Activated CD8-positive, alpha-beta T cell treated with anti-CD3 and anti-CD28 coated beads for 36 hours (primary cell): ENCODE measurements at regions not wholly inside any gene's neighbourhood (a gene's known extent, or its start where the extent isn't known, plus 50 kb on each side); places are given as distances from the start of the nearest gene placed in this dataset.
"Not testable (repeated sequence)": the region's sequence is repeated elsewhere in the genome, so short reads cannot be mapped to it uniquely, and the experiment has no call there.

Experiments used
- ATAC-seq: fragments of 200-7000 bp; cut with Tn5 transposase; one replicate; pipeline ENCODE4 v1.10.0; 2021; ENCODE audit warnings: mild to moderate bottlenecking, moderate library complexity
- CTCF ChIA-PET: fragments of 350-600 bp; sonication (Branson Sonifier 250); formaldehyde crosslinking; loops from one replicate; lab custom pipeline; 2021; ENCODE audit warnings: antibody characterized with exemption; lab: Charles Lee
- POLR2A ChIA-PET: fragments of 350-600 bp; sonication (Branson Sonifier 250); formaldehyde crosslinking; loops from one replicate; lab custom pipeline; 2021; ENCODE audit warnings: antibody characterized with exemption; lab: Charles Lee
- DNase-seq: peaks from one replicate; pipeline ENCODE4 v3.0.0-alpha.2; 2020
- H3K27ac Mint-ChIP-seq: one replicate; pipeline ENCODE4 v1.8.0; 2021; ENCODE audit warnings: mild to moderate bottlenecking, mixed read lengths
- H3K27me3 Mint-ChIP-seq: one replicate; pipeline ENCODE4 v1.8.0; 2021; ENCODE audit warnings: mixed read lengths
- H3K36me3 Mint-ChIP-seq: one replicate; pipeline ENCODE4 v1.8.0; 2021; ENCODE audit warnings: low read depth, mixed read lengths
- H3K4me1 Mint-ChIP-seq: one replicate; pipeline ENCODE4 v1.8.0; 2021; ENCODE audit warnings: low read depth, mixed read lengths
- H3K4me3 Mint-ChIP-seq: one replicate; pipeline ENCODE4 v1.8.0; 2021; ENCODE audit warnings: mild to moderate bottlenecking, moderate library complexity, mixed read lengths
- H3K9me3 Mint-ChIP-seq: one replicate; pipeline ENCODE4 v1.8.0; 2021; ENCODE audit warnings: mixed read lengths
- intact Hi-C: fragments of 100-400 bp; cut with micrococcal nuclease; formaldehyde crosslinking; loops from one replicate; pipeline ENCODE4 v1.10.0; 2022
- TF ChIP-seq, protein P1 (sequence below): fragments of 200-600 bp; IDR thresholded peaks from one replicate; pipeline ENCODE4 v1.8.0; 2022; ENCODE audit warnings: antibody characterized with exemption, mild to moderate bottlenecking

DNA sequence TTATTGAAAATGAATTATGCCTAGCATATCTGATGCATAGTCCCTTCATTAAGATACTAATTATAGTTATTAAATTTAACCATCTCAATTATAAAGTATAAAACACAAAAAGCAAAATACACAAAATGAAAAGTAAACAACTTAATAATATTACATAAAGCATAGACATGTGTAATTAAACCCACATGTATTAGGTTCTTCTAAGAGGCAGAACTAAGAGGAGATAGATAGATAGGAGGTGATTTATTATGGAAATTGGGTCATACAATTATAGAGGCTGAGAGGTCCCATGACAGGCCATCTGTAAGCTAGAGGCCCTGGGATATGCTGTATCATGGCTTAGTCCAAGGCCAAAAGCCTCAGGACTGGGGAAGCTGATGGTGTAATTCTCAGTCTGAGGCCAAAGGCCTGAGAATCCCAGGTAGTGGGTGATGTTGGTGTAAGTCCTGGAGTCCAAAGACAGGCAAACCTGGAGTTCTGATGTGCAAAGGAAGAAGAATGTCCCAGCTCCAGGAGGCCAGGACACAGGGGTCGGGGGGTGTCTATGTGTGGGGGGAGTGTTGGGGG lies 953.3 kb downstream of the TRHDE start:
- H3K27me3 Mint-ChIP-seq: no peaks in the 10 kb centered on the region
- ChIA-PET POLR2A (no interaction called here), CTCF (no interaction called here)
- H3K27ac Mint-ChIP-seq: no peak overlapping the region
- H3K9me3 Mint-ChIP-seq: peaks cover 4% of the 10 kb centered on the region
- DNase-seq: no peak
- TF ChIP-seq, protein P1, sequence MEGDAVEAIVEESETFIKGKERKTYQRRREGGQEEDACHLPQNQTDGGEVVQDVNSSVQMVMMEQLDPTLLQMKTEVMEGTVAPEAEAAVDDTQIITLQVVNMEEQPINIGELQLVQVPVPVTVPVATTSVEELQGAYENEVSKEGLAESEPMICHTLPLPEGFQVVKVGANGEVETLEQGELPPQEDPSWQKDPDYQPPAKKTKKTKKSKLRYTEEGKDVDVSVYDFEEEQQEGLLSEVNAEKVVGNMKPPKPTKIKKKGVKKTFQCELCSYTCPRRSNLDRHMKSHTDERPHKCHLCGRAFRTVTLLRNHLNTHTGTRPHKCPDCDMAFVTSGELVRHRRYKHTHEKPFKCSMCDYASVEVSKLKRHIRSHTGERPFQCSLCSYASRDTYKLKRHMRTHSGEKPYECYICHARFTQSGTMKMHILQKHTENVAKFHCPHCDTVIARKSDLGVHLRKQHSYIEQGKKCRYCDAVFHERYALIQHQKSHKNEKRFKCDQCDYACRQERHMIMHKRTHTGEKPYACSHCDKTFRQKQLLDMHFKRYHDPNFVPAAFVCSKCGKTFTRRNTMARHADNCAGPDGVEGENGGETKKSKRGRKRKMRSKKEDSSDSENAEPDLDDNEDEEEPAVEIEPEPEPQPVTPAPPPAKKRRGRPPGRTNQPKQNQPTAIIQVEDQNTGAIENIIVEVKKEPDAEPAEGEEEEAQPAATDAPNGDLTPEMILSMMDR: no peak
- ATAC-seq: no peak
- no peaks in the 10 kb centered on the region for H3K4me1 Mint-ChIP-seq
- H3K4me3 Mint-ChIP-seq: no peak overlapping the region
- intact Hi-C loops: no loop called here
- no peaks in the 10 kb centered on the region for H3K36me3 Mint-ChIP-seq

DNA sequence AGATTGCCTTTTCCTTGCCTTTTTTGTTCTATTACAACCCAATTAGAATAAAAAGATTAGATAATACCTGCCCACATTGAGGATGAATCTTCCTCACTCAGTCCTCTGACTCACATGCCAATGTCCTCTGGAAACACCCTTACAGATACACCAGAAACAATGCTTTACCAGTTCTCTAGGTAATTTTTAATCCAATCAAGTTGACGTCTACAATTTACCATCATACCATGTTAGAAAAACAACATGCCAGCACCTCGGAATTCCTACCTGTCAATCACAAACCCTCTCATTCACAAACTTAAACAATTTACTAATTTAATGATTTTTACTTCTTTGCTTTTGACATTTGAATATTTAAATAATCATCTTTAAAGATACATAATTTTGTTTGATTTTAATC lies 953.8 kb downstream of the TRHDE start:
- Mint-ChIP-seq H3K4me3 (no peak overlapping the region), H3K27me3 (no peaks in the 10 kb centered on the region), H3K4me1 (no peaks in the 10 kb centered on the region), H3K36me3 (no peaks in the 10 kb centered on the region), H3K9me3 (peaks cover 2% of the 10 kb centered on the region), H3K27ac (no peak overlapping the region)
- ATAC-seq (no peak), DNase-seq (no peak)
- TF ChIP-seq, protein P1: no peak
- intact Hi-C loops: no loop called here
- ChIA-PET POLR2A (no interaction called here), CTCF (no interaction called here)

DNA sequence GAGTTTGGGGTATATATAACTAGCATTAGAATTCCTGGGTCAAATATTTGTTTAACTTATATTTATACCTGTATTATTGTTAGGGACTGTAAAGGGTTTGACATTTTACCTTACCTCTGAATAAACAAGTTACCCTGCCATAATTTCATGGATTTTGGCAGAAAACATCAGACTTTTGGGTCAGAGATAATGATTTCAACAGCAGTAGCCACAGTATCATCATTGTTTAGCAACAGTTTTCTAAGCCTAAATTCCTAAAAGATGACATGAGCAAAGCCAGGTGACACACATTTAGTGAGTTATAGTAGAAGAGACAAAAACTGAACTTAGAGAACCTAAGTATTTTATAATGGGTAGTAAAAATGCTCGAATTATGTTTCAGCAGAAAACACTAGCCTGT lies 954.4 kb downstream of the TRHDE start:
- ATAC-seq (no peak), DNase-seq (no peak)
- ChIA-PET POLR2A (no interaction called here), CTCF (no interaction called here)
- Mint-ChIP-seq H3K27me3 (no peaks in the 10 kb centered on the region), H3K36me3 (no peaks in the 10 kb centered on the region), H3K9me3 (peaks cover 2% of the 10 kb centered on the region), H3K27ac (no peak overlapping the region), H3K4me3 (no peak overlapping the region), H3K4me1 (no peaks in the 10 kb centered on the region)
- intact Hi-C loops: no loop called here
- TF ChIP-seq, protein P1: no peak

DNA sequence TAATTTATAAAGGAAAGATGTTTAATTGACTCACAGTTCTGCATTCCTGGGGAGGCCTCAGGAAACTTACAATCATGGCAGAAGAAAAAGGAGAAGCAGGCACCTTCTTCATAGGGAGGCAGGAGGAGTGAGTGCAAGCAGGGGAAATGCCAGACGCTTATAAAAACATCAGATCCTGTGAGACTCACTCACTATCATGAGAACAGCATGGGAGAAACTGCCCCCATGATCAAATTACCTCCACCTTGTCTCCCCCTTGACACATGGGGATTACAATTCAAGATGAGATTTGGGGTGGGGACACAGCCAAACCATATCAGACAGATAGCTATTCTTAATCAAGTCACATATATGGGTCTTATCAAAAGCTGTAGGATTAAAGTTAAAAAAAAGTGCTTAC lies 956.7 kb downstream of the TRHDE start:
- H3K36me3 Mint-ChIP-seq, H3K27ac Mint-ChIP-seq, H3K4me3 Mint-ChIP-seq, H3K4me1 Mint-ChIP-seq, intact Hi-C loops, ATAC-seq, H3K27me3 Mint-ChIP-seq, CTCF ChIA-PET, DNase-seq, H3K9me3 Mint-ChIP-seq, POLR2A ChIA-PET: not testable (repeated sequence)

DNA sequence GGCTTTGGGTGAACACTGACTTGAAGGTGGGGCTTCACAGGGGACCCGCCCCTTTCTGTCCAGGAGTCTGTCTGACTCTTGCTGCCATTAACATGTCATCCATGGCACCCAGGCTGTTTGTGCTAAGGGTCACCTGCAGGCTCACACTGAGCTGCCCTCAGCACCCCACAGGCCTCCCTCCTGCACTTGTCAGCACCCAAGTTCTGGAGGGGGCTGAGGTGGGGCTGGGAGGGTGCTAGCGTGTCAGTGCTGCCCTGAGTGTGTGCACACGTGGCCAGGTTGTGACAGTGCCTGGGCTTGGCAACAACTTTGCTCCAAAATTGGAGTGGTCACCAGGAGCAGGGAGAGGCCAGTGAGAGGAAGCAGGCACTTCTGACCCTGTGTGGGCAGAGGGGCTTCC lies 963.2 kb downstream of the TRHDE start:
- Mint-ChIP-seq H3K27ac (no peak overlapping the region), H3K4me1 (no peaks in the 10 kb centered on the region), H3K4me3 (no peak overlapping the region), H3K9me3 (peaks cover 15% of the 10 kb centered on the region), H3K36me3 (no peaks in the 10 kb centered on the region), H3K27me3 (no peaks in the 10 kb centered on the region)
- POLR2A ChIA-PET: no interaction called here
- intact Hi-C loops: no loop called here
- ATAC-seq (no peak), DNase-seq (no peak)
- CTCF ChIA-PET: no interaction called here
- TF ChIP-seq, protein P1: no peak

DNA sequence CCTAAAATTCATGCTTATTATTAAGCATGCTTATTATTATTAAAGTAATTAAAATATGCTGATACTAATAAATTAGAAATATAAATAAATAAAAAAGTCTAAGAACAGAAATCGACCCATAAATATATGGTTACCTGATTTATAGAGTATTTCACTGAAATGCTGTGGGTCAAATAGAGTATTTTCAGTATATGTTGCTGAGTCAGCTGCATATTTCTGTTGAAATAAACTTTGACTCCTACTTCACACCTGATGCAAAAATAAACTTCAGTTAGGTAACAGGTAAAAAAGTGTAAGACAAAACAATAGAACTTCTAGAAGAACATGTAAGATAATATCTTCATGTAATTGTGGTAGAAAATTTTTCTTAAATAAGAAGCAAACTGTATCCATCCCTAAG lies 967.9 kb downstream of the TRHDE start:
- Mint-ChIP-seq H3K27me3 (no peaks in the 10 kb centered on the region), H3K36me3 (no peaks in the 10 kb centered on the region), H3K27ac (no peak overlapping the region), H3K4me3 (no peak overlapping the region), H3K9me3 (peaks cover 7% of the 10 kb centered on the region), H3K4me1 (no peaks in the 10 kb centered on the region)
- ChIA-PET POLR2A (no interaction called here), CTCF (no interaction called here)
- TF ChIP-seq, protein P1: no peak
- intact Hi-C loops: no loop called here
- DNase-seq: no peak
- ATAC-seq: no peak
